GM12878 (cell line): ENCODE measurements at regions not wholly inside any gene's neighbourhood (a gene's known extent, or its start where the extent isn't known, plus 50 kb on each side); places are given as distances from the start of the nearest gene placed in this dataset.
"Not testable (repeated sequence)": the region's sequence is repeated elsewhere in the genome, so short reads cannot be mapped to it uniquely, and the experiment has no call there.

Experiments used
- ATAC-seq: fragments of 200-7000 bp; cut with Tn5 transposase; 3 replicates; pipeline ENCODE4 v1.9.1; 2020; ENCODE audit warnings: mild to moderate bottlenecking, moderate library complexity
- BruUV-seq: library from RNA; stranded (reverse); fragments of 400-500 nt; replicated peaks from 2 replicates; lab custom pipeline; 2021; lab: Mats Ljungman, UMichigan
- CTCF ChIA-PET: fragments of 300-600 bp; sonication (Branson Sonifier 250); formaldehyde crosslinking; extraction: SDS; loops from one replicate; lab custom pipeline; 2021; ENCODE audit warnings: inconsistent platforms; lab: Yijun Ruan, JAX
- POLR2A ChIA-PET: fragments of 350-600 bp; formaldehyde crosslinking; extraction: SDS; loops from one replicate; lab custom pipeline; 2021; ENCODE audit warnings: inconsistent platforms; lab: Charles Lee
- RAD21 ChIA-PET: fragments of 300-600 bp; sonication (Branson Sonifier 250); formaldehyde crosslinking; loops from one replicate; lab custom pipeline; 2023; ENCODE audit warnings: antibody characterized with exemption; ENCODE audit not compliant: unreplicated experiment; lab: Charles Lee
- SMC1A ChIA-PET: fragments of 300-600 bp; sonication (Branson Sonifier 250); formaldehyde crosslinking; loops from one replicate; lab custom pipeline; 2023; ENCODE audit not compliant: unreplicated experiment, uncharacterized antibody; lab: Charles Lee
- DNase-seq: peaks from one replicate; pipeline ENCODE4 v3.0.0-alpha.2; 2011; ENCODE audit warnings: low read depth, low spot score
- FAIRE-seq: peaks from 3 replicates; lab custom pipeline; 2011; peaks lifted over from hg19 to GRCh38; lab: Jason Lieb, UNC
- H2AFZ ChIP-seq: 2 replicates; pipeline ENCODE4 v1.6.0; 2011; ENCODE audit warnings: low read depth, low read length, control low read depth; ENCODE audit not compliant: control insufficient read depth
- H3K27ac ChIP-seq: 2 replicates; pipeline ENCODE4 v1.5.1; 2011; ENCODE audit warnings: control low read depth; ENCODE audit not compliant: control insufficient read depth, insufficient read depth
- H3K27me3 ChIP-seq, 2 experiments: replicated peaks in 1 of 2; 2 replicates each; pipeline versions ENCODE4 v1.6.0 to v1.6.1; 2011; ENCODE audit warnings: low read length in 1 of 2; ENCODE audit not compliant: control insufficient read depth in 2 of 2, insufficient read depth in 2 of 2
- H3K36me3 ChIP-seq, 2 experiments: 2 replicates each; pipeline ENCODE4 v1.5.1; 2011; ENCODE audit warnings: low read length in 1 of 2; ENCODE audit not compliant: control insufficient read depth in 2 of 2, insufficient read depth in 2 of 2
- H3K4me1 ChIP-seq: 2 replicates; pipeline ENCODE4 v1.6.1; 2011; ENCODE audit warnings: mild to moderate bottlenecking, low read length, moderate library complexity, mixed read lengths; ENCODE audit not compliant: control insufficient read depth, insufficient read depth
- H3K4me2 ChIP-seq: 2 replicates; pipeline ENCODE4 v1.6.0; 2011; ENCODE audit warnings: control low read depth; ENCODE audit not compliant: control insufficient read depth, insufficient read depth
- H3K4me3 ChIP-seq: fragments of 200-600 bp; sonication (generic); 2 replicates; pipeline ENCODE4 v1.5.1; 2016
- H3K79me2 ChIP-seq: 2 replicates; pipeline ENCODE4 v1.6.0; 2011; ENCODE audit warnings: low read length; ENCODE audit not compliant: control insufficient read depth, insufficient read depth
- H3K9ac ChIP-seq: 2 replicates; pipeline ENCODE4 v1.8.0; 2011; ENCODE audit warnings: low read length, control low read depth, mixed read lengths; ENCODE audit not compliant: control insufficient read depth, insufficient read depth
- H3K9me3 ChIP-seq: replicated peaks from 3 replicates; pipeline ENCODE4 v1.5.1; 2011; ENCODE audit warnings: mild to moderate bottlenecking, low read length; ENCODE audit not compliant: control insufficient read depth, insufficient read depth
- H4K20me1 ChIP-seq: 2 replicates; pipeline ENCODE4 v1.6.0; 2011; ENCODE audit not compliant: control insufficient read depth, insufficient read depth
- HCFC1 ChIP-seq: fragments of 150-350 bp; IDR thresholded peaks from 2 replicates; pipeline ENCODE4 v1.6.1; 2014; ENCODE audit warnings: low read length
- HDAC6 ChIP-seq: fragments of 200-600 bp; sonication (generic); IDR thresholded peaks from one replicate; pipeline ENCODE4 v1.8.0; 2017; ENCODE audit warnings: antibody characterized with exemption; ENCODE audit not compliant: unreplicated experiment
- TCF3 ChIP-seq: IDR thresholded peaks from 2 replicates; pipeline ENCODE4 v1.6.1; 2012; ENCODE audit warnings: low read depth, mild to moderate bottlenecking, low read length, borderline replicate concordance; ENCODE audit not compliant: insufficient read depth
- YBX1 ChIP-seq: fragments of 450-650 bp; IDR thresholded peaks from 2 replicates; pipeline ENCODE4 v1.6.1; 2016; ENCODE audit warnings: antibody characterized with exemption
- ZZZ3 ChIP-seq: IDR thresholded peaks from 2 replicates; pipeline ENCODE4 v1.6.1; 2011; ENCODE audit warnings: low read depth; ENCODE audit not compliant: control insufficient read depth, insufficient read length
- WGBS: methylation state at CpG from one replicate; pipeline ENCODE4 v1.1.6; 2016; ENCODE audit warnings: low lambda C conversion rate; ENCODE audit not compliant: insufficient replicate concordance, insufficient coverage; ENCODE audit errors: missing lambda C conversion rate; 5-methylcytosine and 5-hydroxymethylcytosine counted together
- in situ Hi-C: fragments of 300-500 bp; cut with MboI; formaldehyde crosslinking; loops from 9 replicates; pipeline ENCODE4 v1.14.3; 2018; ENCODE audit warnings: mixed read lengths
- intact Hi-C: fragments of 100-400 bp; cut with micrococcal nuclease; formaldehyde crosslinking; loops from one replicate; pipeline ENCODE4 v1.14.2; 2022; ENCODE audit not compliant: unreplicated experiment
- TF ChIP-seq, protein P1 (sequence below): fragments of 450-650 bp; conservative IDR thresholded peaks from 2 replicates; pipeline ENCODE4 v1.6.1; 2017; ENCODE audit warnings: mild to moderate bottlenecking, moderate library complexity
- TF ChIP-seq, protein P2 (sequence below): IDR thresholded peaks from 2 replicates; pipeline ENCODE4 v1.6.1; 2012; ENCODE audit warnings: mild to moderate bottlenecking, low read depth, low read length

DNA sequence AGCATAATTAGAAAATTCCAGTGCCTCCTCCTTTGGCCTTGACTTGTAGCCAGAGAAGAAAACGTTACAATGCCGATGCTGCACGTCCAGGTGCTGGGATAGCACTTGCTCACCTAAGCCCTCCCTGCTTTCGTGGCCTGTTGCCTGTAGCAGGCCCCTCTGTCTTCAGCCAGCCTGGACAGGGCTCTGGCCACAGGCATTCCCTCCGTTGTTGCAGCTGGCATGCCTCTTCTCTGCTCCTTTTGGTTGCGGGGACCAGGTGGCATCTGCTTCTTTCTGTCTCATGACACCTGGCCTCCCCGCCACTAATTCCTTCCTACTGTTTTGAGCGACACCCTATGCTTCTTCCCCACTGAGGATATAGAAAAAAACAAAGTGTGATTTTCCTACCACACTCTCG is 54.6 kb upstream of the MORC3 start (continued):
- TF ChIP-seq, protein P1, sequence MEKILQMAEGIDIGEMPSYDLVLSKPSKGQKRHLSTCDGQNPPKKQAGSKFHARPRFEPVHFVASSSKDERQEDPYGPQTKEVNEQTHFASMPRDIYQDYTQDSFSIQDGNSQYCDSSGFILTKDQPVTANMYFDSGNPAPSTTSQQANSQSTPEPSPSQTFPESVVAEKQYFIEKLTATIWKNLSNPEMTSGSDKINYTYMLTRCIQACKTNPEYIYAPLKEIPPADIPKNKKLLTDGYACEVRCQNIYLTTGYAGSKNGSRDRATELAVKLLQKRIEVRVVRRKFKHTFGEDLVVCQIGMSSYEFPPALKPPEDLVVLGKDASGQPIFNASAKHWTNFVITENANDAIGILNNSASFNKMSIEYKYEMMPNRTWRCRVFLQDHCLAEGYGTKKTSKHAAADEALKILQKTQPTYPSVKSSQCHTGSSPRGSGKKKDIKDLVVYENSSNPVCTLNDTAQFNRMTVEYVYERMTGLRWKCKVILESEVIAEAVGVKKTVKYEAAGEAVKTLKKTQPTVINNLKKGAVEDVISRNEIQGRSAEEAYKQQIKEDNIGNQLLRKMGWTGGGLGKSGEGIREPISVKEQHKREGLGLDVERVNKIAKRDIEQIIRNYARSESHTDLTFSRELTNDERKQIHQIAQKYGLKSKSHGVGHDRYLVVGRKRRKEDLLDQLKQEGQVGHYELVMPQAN = no peak
- TF ChIP-seq HDAC6 = no peak
- no peak for TF ChIP-seq HCFC1
- TF ChIP-seq YBX1 = no peak
- TF ChIP-seq, protein P2, sequence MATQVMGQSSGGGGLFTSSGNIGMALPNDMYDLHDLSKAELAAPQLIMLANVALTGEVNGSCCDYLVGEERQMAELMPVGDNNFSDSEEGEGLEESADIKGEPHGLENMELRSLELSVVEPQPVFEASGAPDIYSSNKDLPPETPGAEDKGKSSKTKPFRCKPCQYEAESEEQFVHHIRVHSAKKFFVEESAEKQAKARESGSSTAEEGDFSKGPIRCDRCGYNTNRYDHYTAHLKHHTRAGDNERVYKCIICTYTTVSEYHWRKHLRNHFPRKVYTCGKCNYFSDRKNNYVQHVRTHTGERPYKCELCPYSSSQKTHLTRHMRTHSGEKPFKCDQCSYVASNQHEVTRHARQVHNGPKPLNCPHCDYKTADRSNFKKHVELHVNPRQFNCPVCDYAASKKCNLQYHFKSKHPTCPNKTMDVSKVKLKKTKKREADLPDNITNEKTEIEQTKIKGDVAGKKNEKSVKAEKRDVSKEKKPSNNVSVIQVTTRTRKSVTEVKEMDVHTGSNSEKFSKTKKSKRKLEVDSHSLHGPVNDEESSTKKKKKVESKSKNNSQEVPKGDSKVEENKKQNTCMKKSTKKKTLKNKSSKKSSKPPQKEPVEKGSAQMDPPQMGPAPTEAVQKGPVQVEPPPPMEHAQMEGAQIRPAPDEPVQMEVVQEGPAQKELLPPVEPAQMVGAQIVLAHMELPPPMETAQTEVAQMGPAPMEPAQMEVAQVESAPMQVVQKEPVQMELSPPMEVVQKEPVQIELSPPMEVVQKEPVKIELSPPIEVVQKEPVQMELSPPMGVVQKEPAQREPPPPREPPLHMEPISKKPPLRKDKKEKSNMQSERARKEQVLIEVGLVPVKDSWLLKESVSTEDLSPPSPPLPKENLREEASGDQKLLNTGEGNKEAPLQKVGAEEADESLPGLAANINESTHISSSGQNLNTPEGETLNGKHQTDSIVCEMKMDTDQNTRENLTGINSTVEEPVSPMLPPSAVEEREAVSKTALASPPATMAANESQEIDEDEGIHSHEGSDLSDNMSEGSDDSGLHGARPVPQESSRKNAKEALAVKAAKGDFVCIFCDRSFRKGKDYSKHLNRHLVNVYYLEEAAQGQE = no peak
- no peak for TF ChIP-seq TCF3
- TF ChIP-seq ZZZ3 = no peak
- TF ChIP-seq, all 136 proteins: peak for 0

DNA sequence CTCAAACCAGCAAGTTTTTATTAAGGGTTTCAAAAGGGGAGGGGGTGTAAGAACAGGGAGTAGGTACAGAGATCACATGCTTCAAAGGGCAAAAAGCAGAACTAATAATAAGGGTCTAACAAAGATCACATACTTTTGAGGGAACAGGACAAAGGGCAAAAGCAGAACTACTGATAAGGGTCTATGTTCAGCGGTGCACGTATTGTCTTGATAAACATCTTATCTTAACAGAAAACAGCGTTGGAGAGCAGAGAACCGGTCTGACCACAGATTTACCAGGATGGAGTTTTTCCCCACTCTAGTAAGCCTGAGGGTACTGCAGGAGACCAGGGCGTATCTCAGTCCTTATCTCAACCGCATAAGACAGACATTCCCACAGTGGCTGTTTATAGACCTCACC is 52.2 kb upstream of the MORC3 start:
- CTCF ChIA-PET, H3K4me1 ChIP-seq, DNase-seq, H3K4me2 ChIP-seq, H3K9ac ChIP-seq, RAD21 ChIA-PET, H3K9me3 ChIP-seq, H3K4me3 ChIP-seq, H4K20me1 ChIP-seq, H3K27me3 ChIP-seq, H3K79me2 ChIP-seq, ATAC-seq, SMC1A ChIA-PET, H2AFZ ChIP-seq, FAIRE-seq, BruUV-seq, H3K27ac ChIP-seq, intact Hi-C loops, in situ Hi-C loops, H3K36me3 ChIP-seq: not testable (repeated sequence)
- 95% methylated on average over 6 of the region's 6 CpGs for WGBS
- POLR2A ChIA-PET = interaction anchor here (0.7 to 1.2 kb wide), 2 partner anchors 11 to 21 kb away, joined by 3 read pairs; no protein-coding TSS in a partner anchor

DNA sequence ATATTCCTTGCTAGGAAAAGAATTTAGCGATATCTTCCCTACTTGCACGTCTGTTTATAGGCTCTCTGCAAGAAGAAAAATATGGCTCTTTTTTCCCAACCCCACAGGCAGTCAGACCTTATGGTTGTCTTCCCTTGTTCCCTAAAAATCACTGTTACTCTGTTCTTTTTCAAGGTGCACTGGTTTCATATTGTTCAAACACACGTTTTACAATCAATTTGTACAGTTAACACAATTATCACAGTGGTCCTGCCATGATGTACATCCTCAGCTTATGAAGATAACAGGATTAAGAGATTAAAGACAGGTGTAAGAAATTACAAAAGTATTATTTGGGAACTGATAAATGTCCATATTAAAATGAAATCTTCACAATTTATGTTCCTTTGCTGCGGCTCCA is 51.7 kb upstream of the MORC3 start:
- FAIRE-seq = not testable (repeated sequence)

More for the DNA sequence above, 51.7 kb upstream of the MORC3 start:
- BruUV-seq, H3K4me2 ChIP-seq, H3K79me2 ChIP-seq, H3K9me3 ChIP-seq, intact Hi-C loops, CTCF ChIA-PET, H2AFZ ChIP-seq, H3K27me3 ChIP-seq, H3K4me3 ChIP-seq, DNase-seq, ATAC-seq, H3K4me1 ChIP-seq, in situ Hi-C loops, H3K9ac ChIP-seq, H3K27ac ChIP-seq, H3K36me3 ChIP-seq, POLR2A ChIA-PET, SMC1A ChIA-PET, H4K20me1 ChIP-seq, RAD21 ChIA-PET: not testable (repeated sequence)
- WGBS = 66% methylated on average over 4 of the region's 4 CpGs
